ENCODE measurements at regions not wholly inside any gene's neighbourhood (a gene's known extent, or its start where the extent isn't known, plus 50 kb on each side); places are given as distances from the start of the nearest gene placed in this dataset.

- Mint-ChIP-seq H3K27me3 (peaks cover 3% of the 10 kb centered on the region), H3K4me1 (ENCODE audit: low read depth) (peaks cover 13% of the 10 kb centered on the region), H3K27ac (no peak overlapping the region), H3K36me3 (ENCODE audit: low read depth) (no peaks in the 10 kb centered on the region), H3K9me3 (no peaks in the 10 kb centered on the region), H3K4me3 (no peak overlapping the region)
- ATAC-seq (no peak), DNase-seq (no peak)
- POLR2A ChIA-PET: no interaction called here
- CTCF ChIA-PET: interaction anchor here (1.3 kb wide), 1 partner anchor 11 kb away, joined by 3 read pairs; no protein-coding TSS in a partner anchor
- intact Hi-C loops (cut with micrococcal nuclease): no loop called here
- no peak for TF ChIP-seq CTCF (IDR thresholded peaks at IDR 0.05)
These were observed 75.9 kb downstream of the OAT start for GRCh38 chr10:124342821-124343170.

DNA sequence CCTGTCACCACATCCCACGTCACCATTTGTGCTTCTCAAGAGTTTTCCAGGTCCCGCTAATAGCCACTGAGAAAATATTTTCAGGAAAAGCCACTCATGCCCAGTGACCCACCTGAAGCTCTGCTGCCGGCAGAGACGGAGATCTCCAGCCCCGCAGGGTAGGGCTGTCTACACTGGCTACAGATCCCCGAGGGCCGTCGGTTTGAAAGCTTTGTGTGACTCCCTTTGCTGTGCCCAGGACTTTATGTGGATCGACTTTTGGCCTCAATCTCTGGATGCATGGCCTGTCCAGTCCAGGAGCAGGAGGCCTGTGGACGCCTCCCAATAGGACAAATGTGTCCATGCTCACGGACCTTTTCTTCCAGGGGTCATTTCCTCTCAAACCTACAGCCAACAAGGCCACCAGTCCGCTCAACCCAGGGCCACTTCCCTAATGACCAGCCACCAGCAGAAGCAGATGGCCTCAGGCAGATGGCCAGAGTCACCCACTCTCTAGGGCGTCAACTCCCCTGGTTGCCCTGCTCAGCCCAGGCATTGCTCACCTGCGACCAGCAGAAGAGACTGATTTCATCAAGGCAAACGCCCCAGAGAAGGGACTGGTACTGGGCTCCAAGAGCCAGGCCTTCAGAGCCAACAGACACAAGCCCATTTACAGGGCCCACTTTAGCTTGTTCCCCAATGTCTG, 76.4 kb downstream of the OAT start:
- POLR2A ChIA-PET: no interaction called here
- no peak for TF ChIP-seq CTCF (IDR thresholded peaks at IDR 0.05)
- Mint-ChIP-seq H3K27ac (peak overlapping the region; percentile 16), H3K4me3 (no peak overlapping the region), H3K27me3 (peaks cover 3% of the 10 kb centered on the region), H3K36me3 (ENCODE audit: low read depth) (no peaks in the 10 kb centered on the region), H3K9me3 (no peaks in the 10 kb centered on the region), H3K4me1 (ENCODE audit: low read depth) (peaks cover 13% of the 10 kb centered on the region)
- no peak for DNase-seq
- CTCF ChIA-PET: interaction anchor here (1.3 kb wide), 1 partner anchor 12 kb away, joined by 3 read pairs; no protein-coding TSS in a partner anchor
- intact Hi-C loops (cut with micrococcal nuclease): no loop called here
- ATAC-seq: no peak

GRCh38 chr10:124341768-124342135, 77.0 kb downstream of the OAT start:
- peaks cover 3% of the 10 kb centered on the region for H3K27me3 Mint-ChIP-seq
- DNase-seq (peak; percentile 83), ATAC-seq (peak; percentile 93)
- H3K4me1 Mint-ChIP-seq (ENCODE audit: low read depth): peaks cover 13% of the 10 kb centered on the region
- peak overlapping the region; percentile 16 for H3K27ac Mint-ChIP-seq
- H3K9me3 Mint-ChIP-seq: no peaks in the 10 kb centered on the region
- H3K4me3 Mint-ChIP-seq: no peak overlapping the region
- no peaks in the 10 kb centered on the region for H3K36me3 Mint-ChIP-seq (ENCODE audit: low read depth)
- intact Hi-C loops (cut with micrococcal nuclease): no loop called here
- ChIA-PET CTCF (no interaction called here), POLR2A (no interaction called here)
- no peak for TF ChIP-seq CTCF (IDR thresholded peaks at IDR 0.05)

GRCh38 chr10:124340033-124340760, 78.5 kb downstream of the OAT start:
- TF ChIP-seq CTCF (IDR thresholded peaks at IDR 0.05): no peak
- Mint-ChIP-seq H3K36me3 (ENCODE audit: low read depth) (no peaks in the 10 kb centered on the region), H3K9me3 (no peaks in the 10 kb centered on the region), H3K27me3 (peaks cover 3% of the 10 kb centered on the region), H3K4me1 (ENCODE audit: low read depth) (peaks cover 13% of the 10 kb centered on the region), H3K27ac (no peak overlapping the region), H3K4me3 (no peak overlapping the region)
- intact Hi-C loops (cut with micrococcal nuclease): no loop called here
- ChIA-PET CTCF (interaction anchor here (1.4 kb wide), 1 partner anchor 346 kb away, joined by 6 read pairs; no protein-coding TSS in a partner anchor), POLR2A (no interaction called here)
- DNase-seq (no peak), ATAC-seq (no peak)

All from activated CD8-positive, alpha-beta T cell treated with anti-CD3 and anti-CD28 coated beads for 36 hours (primary cell).